ENCODE measurements at regions not wholly inside any gene's neighbourhood (a gene's known extent, or its start where the extent isn't known, plus 50 kb on each side); places are given as distances from the start of the nearest gene placed in this dataset.
A peak's percentile ranks its signal among the peaks of the same experiment; 100 is the strongest.

DNA sequence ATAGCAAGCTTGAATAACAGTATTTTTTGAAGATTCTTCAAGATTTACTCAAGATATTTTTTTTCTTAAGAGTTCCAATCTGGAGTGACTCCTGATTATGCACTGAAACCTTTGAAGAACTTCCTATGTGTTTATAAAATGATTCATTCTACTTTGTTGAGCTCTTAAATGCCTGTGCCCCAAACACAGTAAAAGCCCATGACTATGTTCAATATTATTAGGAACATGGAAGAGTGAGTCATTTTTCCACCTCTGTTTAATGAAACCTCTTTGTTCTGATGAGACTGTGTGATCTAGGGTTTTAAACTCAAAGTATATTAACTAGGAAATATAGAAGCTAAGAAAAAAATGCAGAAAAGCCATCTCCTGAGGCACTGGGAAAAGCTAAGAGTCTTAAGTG lies 415.0 kb upstream of the FBXO33 start:
- ATAC-seq: no peak

DNA sequence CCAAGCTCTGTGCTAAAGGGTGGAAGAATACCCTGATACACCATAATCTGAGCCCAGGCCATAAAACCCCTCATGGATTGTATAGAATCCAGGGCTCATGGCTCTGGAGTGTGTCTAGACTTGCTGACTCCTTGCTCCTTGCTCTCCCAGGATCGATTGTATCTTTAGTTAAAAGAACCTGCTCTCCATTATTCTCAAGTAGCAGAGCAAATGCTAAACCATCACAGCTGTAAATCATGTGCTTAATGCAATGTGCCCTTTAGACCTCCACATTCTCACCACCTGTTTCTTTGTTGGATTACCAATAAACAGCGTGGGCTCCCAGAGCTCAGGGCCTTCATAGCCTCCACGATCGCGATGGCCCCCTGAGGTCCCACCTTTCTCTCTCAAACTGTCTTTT lies 411.6 kb upstream of the FBXO33 start:
- ATAC-seq: no peak

DNA sequence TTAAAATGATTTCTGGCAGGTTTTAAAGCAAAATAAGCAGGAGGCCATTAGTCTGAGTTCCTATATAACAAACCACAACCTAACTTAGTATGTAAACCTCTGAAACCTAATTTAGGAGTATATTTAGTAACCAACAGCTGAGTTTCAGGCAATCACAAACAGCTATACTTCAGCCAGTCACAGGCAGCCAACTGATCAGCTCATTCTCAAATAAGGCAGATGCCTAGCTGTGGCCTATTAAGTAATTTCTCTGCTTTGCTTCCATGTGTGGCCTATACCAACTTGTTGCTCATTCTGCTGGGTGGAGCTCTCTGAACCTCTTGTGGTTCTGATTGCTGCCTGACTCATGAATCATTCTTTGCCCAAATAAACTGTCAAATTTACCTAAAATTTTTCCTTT lies 408.9 kb upstream of the FBXO33 start:
- ATAC-seq: no peak

DNA sequence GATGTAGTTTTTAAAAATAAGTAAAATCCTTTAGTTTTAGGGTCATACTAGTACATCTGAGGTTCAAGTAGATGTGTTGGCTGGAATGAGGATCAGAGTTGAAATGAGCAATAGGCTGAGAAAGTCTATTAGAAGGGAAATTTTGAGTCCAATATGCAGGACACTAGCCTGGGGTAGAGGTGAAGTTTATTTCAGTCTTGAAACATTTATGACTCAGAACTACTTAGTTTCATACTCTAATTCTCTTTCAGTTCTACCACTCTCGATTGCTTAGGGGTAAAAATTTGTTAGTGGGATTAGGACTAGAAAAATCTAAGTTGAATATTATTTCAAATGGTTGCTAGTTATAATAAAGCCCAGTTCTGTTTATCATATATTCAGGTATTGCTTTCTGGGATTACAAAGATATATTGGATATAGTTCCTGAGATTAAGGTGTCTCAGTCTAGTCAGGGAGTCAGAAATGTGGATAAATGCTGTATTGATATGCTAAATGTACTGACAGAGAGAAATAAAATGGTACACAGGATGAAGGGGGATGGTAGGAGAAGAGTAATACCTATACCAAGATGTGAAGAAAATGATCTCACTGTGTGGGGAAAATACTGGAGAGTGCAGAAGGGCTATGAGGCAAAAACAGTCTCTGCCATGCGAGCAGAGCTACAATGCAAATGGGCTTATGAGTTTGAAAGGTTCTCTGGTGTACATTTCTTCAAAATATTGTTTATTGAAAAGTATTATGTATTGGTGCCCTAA lies 395.8 kb upstream of the FBXO33 start:
- no peak for ATAC-seq

DNA sequence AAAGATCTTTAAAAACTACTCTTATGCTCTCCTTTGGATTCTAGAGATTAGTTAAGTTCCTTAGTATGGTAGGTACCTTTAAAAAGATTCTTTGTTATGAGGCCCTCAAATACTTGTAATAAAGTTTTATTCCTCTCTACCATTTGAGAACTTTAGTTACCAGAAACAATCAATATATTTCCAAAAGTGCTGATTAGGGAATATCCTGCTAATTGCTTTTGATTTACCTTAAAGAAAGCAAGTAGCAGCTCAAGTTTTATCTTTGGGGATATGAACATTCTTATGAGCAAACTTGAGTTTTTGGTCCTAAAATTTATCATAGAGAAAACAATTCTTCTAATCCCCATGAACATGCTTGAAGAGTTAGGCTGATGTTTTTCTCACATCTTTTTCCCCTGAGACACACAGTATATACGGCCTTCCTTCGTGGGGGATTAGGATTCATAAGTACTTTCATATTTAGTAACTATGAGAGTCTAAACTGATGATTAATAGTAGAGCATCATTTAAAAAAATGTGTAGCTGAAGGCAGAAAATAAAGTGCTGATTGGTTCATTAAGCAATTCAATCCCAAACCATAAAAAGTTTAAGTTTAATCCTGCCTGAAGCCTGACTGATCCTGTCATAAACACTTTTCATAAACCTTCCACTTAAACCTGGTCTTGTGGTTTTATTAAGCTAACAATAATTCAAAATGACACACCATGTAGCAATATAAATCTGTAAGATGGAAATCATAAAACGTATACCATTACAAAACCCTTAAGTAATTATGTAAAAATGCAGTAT lies 380.5 kb upstream of the FBXO33 start:
- no peak for ATAC-seq

DNA sequence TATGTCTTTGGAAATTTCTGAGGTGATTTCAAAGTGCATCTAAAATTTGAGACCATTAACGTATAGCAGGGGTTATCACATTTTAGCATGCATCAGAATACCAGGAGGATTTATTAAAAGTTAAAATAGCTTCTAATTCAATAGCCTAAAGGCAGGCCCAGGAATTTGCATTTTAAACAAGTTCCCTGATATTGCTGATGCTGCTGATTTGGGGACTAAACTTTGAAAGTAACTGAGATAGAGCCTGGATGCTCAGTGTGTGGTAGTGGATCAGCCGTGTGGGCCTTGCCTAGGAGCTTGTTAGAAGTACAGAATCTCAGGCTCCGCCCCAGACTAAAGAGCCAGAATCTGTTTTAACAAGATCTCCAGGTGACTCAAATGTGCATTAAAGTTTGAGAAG lies 375.0 kb upstream of the FBXO33 start:
- no peak for ATAC-seq

DNA sequence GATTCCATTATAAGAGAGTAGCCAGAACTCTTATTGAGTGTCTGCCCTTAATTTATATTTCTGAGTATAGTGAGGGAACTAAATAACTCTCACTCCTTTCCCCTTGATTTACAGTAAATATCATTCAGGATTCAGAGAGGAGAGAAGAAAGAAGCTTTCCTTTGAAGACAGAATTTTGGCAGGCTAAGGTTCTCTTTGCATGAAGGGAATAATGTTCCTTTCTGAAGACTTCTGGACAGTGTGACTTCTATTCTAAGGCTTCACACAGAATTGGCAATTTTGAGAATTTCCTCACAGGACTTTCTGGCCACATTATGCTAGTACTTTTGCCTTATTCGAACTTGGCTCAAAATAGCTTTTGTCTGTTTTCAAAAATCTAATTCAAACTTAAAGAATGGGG lies 352.2 kb upstream of the FBXO33 start:
- no peak for ATAC-seq

DNA sequence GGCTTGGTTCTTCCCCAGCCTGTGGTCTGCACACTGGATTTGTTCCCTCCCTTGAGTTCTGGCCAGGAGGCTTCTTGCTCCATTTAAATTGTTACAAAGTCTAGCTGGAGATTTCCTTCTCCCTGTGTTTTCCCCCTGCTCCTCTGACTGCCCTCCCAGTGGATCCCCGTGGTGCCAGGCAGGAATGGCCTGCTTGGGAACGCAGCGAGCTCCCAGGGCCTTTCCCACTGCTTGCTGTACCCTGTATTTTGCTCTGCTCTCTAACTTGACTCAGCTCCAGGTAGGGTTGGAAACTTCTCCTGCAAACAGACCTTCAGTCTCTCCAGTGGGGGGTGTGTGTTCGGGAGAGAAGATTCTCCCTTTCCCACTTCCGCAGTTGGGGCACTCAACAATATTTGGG lies 349.2 kb upstream of the FBXO33 start:
- ATAC-seq: no peak

DNA sequence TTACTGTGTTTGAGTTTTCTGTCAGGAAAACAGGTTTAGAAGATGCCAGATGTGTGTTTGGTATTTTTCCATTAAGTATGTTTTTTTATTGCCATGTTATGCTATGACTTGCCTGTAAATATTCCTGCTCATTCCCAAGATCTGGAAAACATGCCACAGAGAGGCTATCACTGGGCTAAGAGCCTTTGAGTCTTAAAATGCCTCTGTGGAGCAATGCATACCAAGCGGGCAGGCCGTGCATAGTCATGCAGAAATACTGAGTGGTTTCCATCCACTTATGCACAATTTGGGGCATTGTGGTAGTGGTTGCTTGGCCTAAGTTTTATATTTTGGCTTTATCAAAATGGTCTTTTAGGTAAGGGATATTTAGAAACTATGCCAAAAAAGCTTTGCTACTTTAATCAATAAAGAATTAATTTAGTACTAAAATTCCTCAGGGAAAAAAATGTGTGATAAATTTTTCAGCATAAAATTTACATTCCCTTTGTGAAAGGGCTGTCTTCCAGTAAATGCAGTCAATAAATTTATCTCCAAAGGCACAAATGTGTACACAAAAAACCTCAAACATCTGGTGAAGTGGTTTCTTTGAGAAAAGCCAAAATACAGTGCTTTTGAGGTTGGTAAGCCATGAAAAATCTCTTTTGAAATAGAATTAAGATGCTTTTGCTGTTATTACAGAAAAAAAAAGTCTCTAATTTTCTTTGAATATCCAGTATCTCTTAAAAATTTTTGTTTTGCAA lies 341.3 kb upstream of the FBXO33 start:
- ATAC-seq: no peak

DNA sequence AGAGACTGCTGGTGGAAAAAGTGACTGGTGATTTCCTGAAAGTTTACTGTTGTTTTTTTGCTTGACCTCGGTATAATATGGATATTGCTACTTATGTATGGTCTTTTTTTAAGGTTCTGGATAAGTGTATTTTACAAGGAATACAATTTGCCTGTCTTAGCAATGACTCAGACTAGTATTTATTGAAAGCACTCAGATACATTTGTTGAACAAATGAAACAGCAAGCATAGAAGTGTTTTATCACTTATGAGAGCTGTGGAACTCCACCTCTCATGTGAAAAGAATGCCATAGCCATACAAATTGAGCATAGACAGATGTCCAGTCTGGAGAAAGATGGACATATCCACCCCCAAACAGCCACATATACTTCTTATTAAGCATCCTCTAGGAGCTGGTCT lies 340.4 kb upstream of the FBXO33 start:
- no peak for ATAC-seq

DNA sequence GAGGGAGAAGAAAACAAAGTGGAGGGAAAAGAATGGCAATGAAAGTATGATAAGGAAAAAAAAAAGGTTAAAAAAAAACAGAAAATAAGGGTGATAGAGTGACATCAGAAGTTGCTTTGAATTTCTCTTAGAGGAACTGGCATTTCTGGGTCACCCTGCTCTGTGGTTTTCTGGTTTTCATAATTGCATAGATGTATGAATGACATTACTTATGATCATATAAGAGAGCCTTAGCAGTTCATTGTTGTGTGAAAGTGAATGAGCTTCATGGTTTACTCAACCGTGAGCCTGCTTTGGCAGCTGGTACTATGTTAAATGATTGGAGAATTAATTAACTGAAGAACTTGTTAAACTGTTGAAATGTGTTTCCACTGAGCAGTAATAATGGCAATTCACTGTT lies 336.4 kb upstream of the FBXO33 start:
- no peak for ATAC-seq

DNA sequence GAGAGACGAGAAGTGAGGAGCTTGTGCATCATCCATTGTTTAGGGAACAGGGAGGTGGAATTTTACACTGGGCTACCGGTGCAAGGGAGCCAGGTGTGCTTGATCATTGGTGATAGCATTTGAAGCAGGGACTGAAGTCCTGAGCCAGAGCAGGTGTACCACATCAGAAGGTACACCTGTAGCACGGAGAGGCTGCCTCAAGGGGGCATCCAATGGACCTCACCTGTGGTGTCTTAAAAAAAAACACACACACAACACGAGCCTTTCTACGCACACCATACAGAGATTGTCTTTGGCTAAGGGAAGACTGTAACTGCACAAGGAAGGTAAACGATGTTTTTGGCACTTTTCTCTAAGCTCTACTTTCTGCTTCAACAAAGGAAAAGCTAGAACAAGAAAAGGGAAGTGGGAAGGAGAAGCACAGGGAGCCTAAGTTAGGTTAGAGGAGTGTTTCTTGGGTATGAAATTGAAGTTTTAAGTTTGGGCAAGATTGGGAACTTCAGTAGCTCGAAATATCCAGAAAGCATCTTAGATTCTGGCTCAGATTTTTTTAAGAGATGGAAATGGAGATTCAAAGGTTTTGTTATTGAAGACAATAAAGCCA lies 334.3 kb upstream of the FBXO33 start:
- ATAC-seq: no peak

DNA sequence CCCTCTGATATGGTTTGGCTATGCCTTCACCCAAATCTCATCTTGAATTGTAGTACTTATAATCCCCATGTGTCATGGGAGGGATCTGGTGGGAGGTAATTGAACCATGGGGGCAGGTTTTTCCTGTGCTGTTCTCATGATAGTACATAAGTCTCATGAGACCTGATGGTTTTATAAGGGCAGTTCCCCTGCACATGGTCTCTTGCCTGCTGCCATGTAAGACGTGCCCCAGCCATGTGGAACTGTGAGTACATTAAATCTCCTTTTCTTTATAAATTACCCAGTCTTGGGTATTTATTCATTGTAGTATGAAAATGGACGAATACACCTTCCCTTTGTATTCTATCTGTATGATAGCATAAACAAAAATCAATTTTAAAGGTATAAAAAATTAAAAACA lies 333.4 kb upstream of the FBXO33 start:
- no peak for ATAC-seq

DNA sequence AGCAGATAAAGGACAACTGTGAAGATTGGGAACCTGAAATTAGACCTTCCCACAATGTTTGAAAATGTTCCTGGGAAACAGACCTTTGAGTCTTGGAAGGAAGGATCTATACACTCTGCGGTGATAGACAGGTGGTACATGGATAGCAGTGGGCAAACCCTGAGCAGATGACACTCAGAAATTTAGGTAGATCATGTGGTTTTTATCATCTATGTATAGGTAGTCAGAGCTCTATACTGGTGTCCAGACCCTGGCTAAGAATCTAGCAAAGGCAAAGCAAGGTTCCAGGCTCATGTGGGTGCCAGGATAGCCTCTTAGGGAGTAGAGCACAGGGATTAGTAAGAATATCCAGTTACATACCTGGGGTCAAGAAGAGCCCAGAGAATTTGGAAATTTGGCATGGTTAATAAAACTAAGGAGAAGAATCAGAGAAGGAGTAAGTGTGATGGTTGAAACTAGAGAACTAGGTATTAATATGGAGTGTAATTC lies 331.2 kb upstream of the FBXO33 start:
- ATAC-seq: no peak

DNA sequence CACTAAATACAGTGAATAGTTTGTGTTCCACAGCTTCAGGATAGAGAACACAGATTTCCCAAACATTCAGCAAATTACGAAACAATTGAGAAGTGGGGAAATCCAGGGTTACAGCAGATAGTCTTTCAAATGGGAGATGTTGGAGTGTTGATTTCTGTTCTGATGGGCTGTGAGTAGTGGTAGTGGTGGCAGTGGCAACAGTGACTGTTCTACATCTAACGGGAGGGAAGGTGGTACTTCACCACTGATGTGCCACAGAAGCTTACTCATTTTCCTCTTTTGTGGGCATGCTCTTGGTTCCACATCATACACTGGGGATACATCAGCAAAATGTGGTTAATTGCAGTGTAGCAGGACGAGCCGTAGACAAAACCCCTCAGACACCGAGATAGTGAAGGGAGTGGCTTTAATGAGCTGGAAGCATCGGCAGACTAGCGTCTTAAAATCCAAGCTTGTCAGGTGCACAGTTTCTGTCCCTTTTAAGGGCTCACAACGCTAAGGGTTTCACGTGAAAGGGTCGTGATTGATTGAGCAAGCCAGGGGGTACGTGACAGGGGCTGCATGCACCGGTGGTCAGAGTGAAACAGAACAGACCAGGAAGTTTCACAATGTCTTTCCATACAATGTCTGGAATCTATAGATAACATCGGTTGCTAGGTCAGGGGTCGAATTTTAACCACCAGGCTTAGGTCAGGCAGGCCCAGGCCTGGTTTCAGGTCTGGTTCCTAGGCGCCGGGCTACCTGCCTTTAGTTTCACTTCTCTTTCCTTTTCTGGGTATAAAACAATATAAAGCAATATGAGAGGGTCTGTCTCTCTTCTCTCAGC lies 330.6 kb upstream of the FBXO33 start:
- ATAC-seq: peak in 1 of 2 donors; percentile 36

DNA sequence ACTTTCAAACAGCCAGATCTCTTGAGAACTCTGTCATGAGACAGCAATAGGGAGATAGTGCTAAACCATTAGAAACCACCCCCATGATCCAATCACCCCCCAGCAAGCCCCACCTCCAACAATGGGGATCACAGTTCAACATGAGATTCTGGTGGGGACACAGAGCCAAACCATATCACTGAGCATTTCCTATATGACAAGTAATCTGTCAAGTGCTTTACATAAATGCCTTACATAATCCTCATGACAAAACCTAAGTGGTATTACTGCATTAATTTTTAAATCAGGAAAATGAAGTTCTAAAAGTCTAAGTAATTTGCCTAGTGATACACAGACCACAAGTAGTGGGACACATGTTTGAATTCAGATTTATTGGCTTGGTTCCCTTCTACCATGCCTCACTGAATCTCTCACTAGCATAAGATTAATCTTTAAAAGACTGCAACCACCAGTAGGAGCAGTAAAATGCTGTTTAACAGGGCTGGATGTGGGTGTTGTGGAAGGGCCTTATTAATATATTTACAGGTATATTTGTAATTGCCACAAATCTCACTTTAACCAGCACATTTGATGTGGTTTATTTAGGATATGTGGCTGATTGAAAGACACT lies 323.1 kb upstream of the FBXO33 start:
- no peak for ATAC-seq

DNA sequence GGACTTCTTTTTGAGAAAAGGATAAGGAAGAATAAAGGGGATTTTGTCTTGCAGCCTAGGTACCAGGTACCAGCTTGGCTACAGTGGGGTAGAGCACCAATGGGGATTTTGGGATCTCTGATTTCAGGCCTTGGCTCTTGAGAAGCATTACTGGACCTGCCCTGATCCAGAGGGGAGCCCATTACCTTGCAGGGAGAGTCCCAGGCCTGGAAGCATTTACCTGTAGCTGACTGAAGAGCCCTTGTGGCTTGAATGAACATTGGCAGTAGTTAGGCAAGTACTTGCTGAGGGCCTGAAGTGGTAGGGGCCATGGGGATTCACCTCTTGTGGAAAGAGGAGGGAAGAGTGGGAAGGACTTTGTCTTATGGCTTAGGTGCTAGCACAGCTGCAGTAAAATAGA lies 308.2 kb upstream of the FBXO33 start:
- no peak for ATAC-seq

DNA sequence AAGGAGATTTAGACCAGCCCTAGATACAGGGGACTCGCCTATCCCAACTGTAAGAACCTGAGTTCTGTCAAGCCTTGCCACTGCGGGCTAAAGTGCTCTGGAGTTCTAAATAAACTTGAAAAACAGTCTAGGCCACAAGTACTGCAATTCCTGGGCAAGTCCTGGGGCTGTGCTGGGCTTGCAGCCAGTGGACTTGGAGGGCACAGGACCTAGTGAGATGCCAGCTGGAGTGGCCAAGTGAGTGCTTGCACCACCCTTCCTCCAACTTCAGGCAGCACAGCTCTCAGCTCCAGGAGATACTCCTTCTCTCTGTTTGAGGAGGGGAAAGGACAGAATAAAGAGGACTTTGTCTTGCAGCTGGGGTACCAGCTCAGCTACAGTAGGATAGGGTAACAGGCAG lies 307.6 kb upstream of the FBXO33 start:
- ATAC-seq: no peak

DNA sequence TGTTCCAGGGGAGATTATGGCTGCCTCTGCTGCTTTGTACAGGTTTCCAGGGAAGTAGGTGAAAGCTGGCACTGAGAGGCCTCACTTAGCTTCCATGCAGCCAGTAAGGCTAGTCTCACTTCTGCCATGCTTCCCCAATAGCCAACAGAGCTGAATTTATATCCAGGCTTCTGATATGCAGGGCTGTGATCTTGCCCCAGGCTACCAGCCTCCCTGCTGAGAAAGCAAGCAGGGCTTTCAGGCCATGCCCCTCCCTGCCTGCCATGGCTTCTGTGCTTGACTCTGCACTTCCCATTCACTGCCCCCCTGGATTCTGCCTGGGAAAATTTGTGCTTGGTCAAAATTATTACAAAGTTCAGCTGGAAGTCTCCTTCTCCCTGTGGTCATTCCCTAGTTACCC lies 302.1 kb upstream of the FBXO33 start:
- no peak for ATAC-seq

DNA sequence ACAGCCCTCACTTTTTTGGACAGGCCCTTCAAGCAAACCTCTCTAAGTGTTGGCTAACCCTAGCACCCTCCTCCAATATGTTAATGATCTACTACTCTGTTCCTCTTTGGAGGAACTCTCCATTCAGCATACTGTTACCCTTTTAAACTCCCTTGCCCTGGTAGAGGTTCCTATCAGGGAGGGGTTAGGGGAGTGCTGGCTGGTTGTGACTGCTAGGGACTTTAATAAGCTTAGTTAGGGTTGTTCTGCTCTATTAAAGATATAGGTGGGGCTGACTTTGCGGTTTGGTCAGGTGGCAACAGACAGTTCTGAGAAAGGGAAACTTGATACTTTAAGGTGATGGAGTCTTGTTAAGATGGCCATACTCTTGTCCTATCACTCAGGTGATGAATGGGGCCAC lies 301.5 kb upstream of the FBXO33 start:
- ATAC-seq: no peak

DNA sequence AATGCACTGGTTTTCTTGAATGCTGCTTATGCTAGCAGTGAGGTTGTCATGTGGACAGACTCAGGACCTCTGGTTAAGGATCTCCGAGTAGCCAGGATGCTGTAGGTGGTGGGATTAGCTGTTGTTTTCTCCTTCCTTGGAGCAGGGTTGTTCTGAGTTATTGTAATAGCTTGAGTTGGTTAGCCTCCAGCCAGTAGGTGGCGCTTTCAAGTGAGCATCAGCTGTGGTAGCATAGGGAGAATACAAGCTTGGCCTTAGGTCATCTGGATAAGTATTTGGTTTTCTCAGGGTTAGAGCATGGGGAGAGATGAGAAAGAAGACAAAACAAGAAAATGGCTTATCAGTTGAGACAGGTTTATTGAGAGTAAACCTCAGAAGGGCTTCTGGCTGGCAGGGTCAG lies 299.7 kb upstream of the FBXO33 start:
- ATAC-seq: no peak

DNA sequence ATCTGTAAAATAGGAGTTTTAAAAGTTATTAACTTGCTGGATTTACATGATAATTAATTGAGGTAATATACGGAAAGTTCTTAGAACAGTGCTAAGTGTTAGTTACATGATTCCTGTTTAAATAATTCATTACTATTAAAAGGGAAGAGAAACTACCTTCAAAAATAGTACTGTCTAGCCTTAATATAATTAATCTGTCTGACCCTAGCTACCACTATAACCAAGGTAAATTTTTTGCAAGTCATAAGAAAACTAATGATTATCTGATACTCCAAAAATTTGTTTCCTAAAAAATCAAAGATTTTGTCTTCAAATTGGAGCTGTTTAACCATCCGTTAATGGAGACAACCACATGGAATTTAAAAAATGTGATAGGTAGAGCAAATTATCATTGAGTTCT lies 294.3 kb upstream of the FBXO33 start:
- no peak for ATAC-seq
